HG03521 (cell line): ENCODE measurements at regions not wholly inside any gene's neighbourhood (a gene's known extent, or its start where the extent isn't known, plus 50 kb on each side); places are given as distances from the start of the nearest gene placed in this dataset.

ENCODE experiments used
- ATAC-seq: cut with Tn5 transposase; IDR thresholded peaks from one replicate; pipeline ENCODE4 v1.9.1; 2021; ENCODE audit warnings: mild to moderate bottlenecking, moderate library complexity; ENCODE audit not compliant: unreplicated experiment

GRCh38 chr4:140316799-140317198 lies 56.6 kb upstream of the SCOC start:
- ATAC-seq = no peak

GRCh38 chr4:140315970-140316369 lies 57.5 kb upstream of the SCOC start:
- no peak for ATAC-seq

- no peak for ATAC-seq
These were observed 58.0 kb upstream of the SCOC start for GRCh38 chr4:140315438-140315837.

- no peak for ATAC-seq
These were observed 58.4 kb upstream of the SCOC start for GRCh38 chr4:140315019-140315418.

- no peak for ATAC-seq
These were observed 61.3 kb upstream of the SCOC start for GRCh38 chr4:140312100-140312499.

GRCh38 chr4:140311257-140311835 lies 62.1 kb upstream of the SCOC start:
- no peak for ATAC-seq

- ATAC-seq = no peak
These were observed 64.1 kb upstream of the SCOC start for GRCh38 chr4:140309124-140309870.

- no peak for ATAC-seq
These were observed 64.9 kb upstream of the SCOC start for GRCh38 chr4:140308366-140309123.

- no peak for ATAC-seq
These were observed 68.4 kb upstream of the SCOC start for GRCh38 chr4:140305053-140305452.

GRCh38 chr4:140304346-140304745 lies 69.1 kb upstream of the SCOC start:
- no peak for ATAC-seq

GRCh38 chr4:140302151-140302859 lies 71.1 kb upstream of the SCOC start:
- no peak for ATAC-seq

- no peak for ATAC-seq
These were observed 73.0 kb upstream of the SCOC start for GRCh38 chr4:140300271-140300970.

- ATAC-seq = no peak
These were observed 75.4 kb upstream of the SCOC start for GRCh38 chr4:140298001-140298400.

GRCh38 chr4:140297221-140297570 lies 76.2 kb upstream of the SCOC start:
- no peak for ATAC-seq

- ATAC-seq = no peak
These were observed 76.9 kb upstream of the SCOC start for GRCh38 chr4:140296335-140297220.

GRCh38 chr4:140293979-140294378 lies 79.5 kb upstream of the SCOC start:
- ATAC-seq = no peak

- ATAC-seq = no peak
These were observed 82.2 kb upstream of the SCOC start for GRCh38 chr4:140291259-140291658.

- no peak for ATAC-seq
These were observed 84.0 kb upstream of the SCOC start for GRCh38 chr4:140289486-140289885.

GRCh38 chr4:140286456-140286855 lies 87.0 kb upstream of the SCOC start:
- ATAC-seq = no peak

GRCh38 chr4:140284456-140284855 lies 89.0 kb upstream of the SCOC start:
- no peak for ATAC-seq
